Thyroid gland (tissue), 4 donors: ENCODE measurements at regions not wholly inside any gene's neighbourhood (a gene's known extent, or its start where the extent isn't known, plus 50 kb on each side); places are given as distances from the start of the nearest gene placed in this dataset.

ENCODE experiments used
- POLR2A ChIP-seq, 2 donors: fragments of 450-650 bp; IDR thresholded peaks; one replicate each; pipeline ENCODE4 v1.6.1; 2017; ENCODE audit warnings: antibody characterized with exemption in 2 of 2, mild to moderate bottlenecking in 2 of 2, moderate library complexity in 1 of 2
- TF ChIP-seq, protein P1 (sequence below), 6 experiments: fragments of 200-600 bp in 3 of 6; fragments of 450-650 bp in 3 of 6; sonication (generic) in 3 of 6; IDR thresholded peaks; one replicate each; pipeline ENCODE4 v1.5.1; 2016 to 2019; ENCODE audit warnings: antibody characterized with exemption in 6 of 6, mild to moderate bottlenecking in 2 of 6, inconsistent platforms in 1 of 6, moderate library complexity in 1 of 6

DNA sequence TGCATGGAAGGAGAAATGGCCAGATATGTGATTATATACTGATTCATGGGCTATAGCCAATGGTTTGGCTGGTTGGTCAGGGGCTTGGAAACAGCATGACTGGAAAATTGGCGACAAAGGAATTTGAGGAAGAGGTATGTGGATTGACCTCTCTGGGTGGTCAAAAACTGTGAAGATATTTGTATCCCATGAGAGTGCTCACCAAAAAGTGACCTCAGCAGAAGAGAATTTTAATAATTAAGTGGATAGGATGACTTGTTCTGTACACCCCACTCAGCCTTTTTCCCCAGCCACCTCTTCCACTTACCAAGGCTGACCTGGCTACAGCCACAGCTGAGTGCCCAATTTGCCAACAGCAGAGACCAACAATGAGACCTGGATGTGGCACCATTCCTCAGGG is 146.7 kb downstream of the GPR37 start:
- TF ChIP-seq, protein P1, sequence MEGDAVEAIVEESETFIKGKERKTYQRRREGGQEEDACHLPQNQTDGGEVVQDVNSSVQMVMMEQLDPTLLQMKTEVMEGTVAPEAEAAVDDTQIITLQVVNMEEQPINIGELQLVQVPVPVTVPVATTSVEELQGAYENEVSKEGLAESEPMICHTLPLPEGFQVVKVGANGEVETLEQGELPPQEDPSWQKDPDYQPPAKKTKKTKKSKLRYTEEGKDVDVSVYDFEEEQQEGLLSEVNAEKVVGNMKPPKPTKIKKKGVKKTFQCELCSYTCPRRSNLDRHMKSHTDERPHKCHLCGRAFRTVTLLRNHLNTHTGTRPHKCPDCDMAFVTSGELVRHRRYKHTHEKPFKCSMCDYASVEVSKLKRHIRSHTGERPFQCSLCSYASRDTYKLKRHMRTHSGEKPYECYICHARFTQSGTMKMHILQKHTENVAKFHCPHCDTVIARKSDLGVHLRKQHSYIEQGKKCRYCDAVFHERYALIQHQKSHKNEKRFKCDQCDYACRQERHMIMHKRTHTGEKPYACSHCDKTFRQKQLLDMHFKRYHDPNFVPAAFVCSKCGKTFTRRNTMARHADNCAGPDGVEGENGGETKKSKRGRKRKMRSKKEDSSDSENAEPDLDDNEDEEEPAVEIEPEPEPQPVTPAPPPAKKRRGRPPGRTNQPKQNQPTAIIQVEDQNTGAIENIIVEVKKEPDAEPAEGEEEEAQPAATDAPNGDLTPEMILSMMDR (IDR thresholded peaks at IDR 0.05) = no peak
- no peak for TF ChIP-seq POLR2A (IDR thresholded peaks at IDR 0.05)
